GM12892 (cell line): ENCODE measurements at regions not wholly inside any gene's neighbourhood (a gene's known extent, or its start where the extent isn't known, plus 50 kb on each side); places are given as distances from the start of the nearest gene placed in this dataset.

ENCODE experiments used
- POLR2A ChIP-seq: IDR thresholded peaks from 2 replicates; pipeline ENCODE4 v1.6.1; 2011; ENCODE audit warnings: low read depth, low read length, control low read depth
- POLR2AphosphoS5 ChIP-seq: IDR thresholded peaks from 2 replicates; pipeline ENCODE4 v1.6.1; 2011; ENCODE audit warnings: low read depth, low read length, control low read depth

GRCh38 chr4:152188801-152189200 lies 347.1 kb downstream of the FBXW7 start:
- TF ChIP-seq POLR2A: no peak
- no peak for TF ChIP-seq POLR2AphosphoS5
